ENCODE measurements at regions not wholly inside any gene's neighbourhood (a gene's known extent, or its start where the extent isn't known, plus 50 kb on each side); places are given as distances from the start of the nearest gene placed in this dataset.

DNA sequence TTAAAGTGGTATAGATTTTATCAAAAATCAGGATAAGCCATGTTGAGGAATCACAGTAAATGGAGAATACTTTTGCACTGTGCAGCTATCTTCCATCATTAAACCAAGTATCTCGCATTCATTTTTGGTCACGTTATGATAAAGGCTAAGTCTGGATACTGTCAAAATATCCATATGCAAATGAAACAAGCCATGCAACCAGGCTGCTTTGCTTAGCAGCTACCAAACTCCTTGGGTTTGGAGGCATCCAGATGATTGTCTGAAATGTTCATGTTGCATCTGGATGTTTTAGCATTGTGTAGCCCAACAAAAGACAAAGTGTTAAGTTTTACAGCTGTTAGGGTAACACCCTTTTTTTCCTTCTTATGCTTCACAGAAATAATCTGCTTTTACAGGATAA, 322.9 kb upstream of the MDFIC2 start:
- intact Hi-C loops (cut with micrococcal nuclease) = no loop called here
- Histone ChIP-seq H4K20me1 (replicated peaks; ENCODE audit: control insufficient read depth, insufficient read depth, low read length) (no peaks in the 10 kb centered on the region), H3K4me2 (ENCODE audit: insufficient read depth, low read length) (no peak overlapping the region), H3K27me3 (ENCODE audit: control insufficient read depth in 2 of 2, insufficient read depth in 2 of 2, low read length in 2 of 2) (no peaks in the 10 kb centered on the region), H2AFZ (ENCODE audit: low read depth, low read length) (no peak overlapping the region), H3K36me3 (ENCODE audit: control insufficient read depth, insufficient read depth, low read length) (no peaks in the 10 kb centered on the region), H3K79me2 (ENCODE audit: control insufficient read depth, insufficient read depth, low read length) (no peaks in the 10 kb centered on the region), H3K9me1 (ENCODE audit: control insufficient read depth, insufficient read depth, low read length) (no peaks in the 10 kb centered on the region), H3K9me3 (replicated peaks; ENCODE audit: control insufficient read depth, insufficient read depth, low read depth, low read length) (no peaks in the 10 kb centered on the region), H3K9ac (ENCODE audit: insufficient read depth in 1 of 2, low read depth in 2 of 2, low read length in 2 of 2) (no peak overlapping the region), H3K4me3 (no peak overlapping the region), H3K4me1 (replicated peaks in 1 of 2; ENCODE audit: control insufficient read depth in 2 of 2, insufficient read depth in 2 of 2, low read length in 2 of 2) (no peaks in the 10 kb centered on the region), H3K27ac (ENCODE audit: extremely low read depth, low read depth, low read length) (no peak overlapping the region)
- in situ Hi-C loops (cut with MboI) = no loop called here
- ChIA-PET POLR2A (no interaction called here), CTCF (ENCODE audit: low intra/inter-chr PET ratio) (no interaction called here)
- FAIRE-seq (no peak), DNase-seq (ENCODE audit: extremely low read depth in 1 of 4, low spot score in 3 of 4) (no peak), ATAC-seq (no peak)
- no peak for TF ChIP-seq PCBP2 (IDR thresholded peaks at IDR 0.05; ENCODE audit: low read depth, low read length, poor library complexity, severe bottlenecking)
- no peak for TF ChIP-seq GATAD2A (IDR thresholded peaks at IDR 0.05)
- TF ChIP-seq TRIM28 (IDR thresholded peaks at IDR 0.05) = no peak
- TF ChIP-seq STAT5A (IDR thresholded peaks at IDR 0.05; ENCODE audit: borderline replicate concordance, low read length) = no peak
- TF ChIP-seq, protein P1, sequence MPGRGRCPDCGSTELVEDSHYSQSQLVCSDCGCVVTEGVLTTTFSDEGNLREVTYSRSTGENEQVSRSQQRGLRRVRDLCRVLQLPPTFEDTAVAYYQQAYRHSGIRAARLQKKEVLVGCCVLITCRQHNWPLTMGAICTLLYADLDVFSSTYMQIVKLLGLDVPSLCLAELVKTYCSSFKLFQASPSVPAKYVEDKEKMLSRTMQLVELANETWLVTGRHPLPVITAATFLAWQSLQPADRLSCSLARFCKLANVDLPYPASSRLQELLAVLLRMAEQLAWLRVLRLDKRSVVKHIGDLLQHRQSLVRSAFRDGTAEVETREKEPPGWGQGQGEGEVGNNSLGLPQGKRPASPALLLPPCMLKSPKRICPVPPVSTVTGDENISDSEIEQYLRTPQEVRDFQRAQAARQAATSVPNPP (IDR thresholded peaks at IDR 0.05; ENCODE audit: borderline replicate concordance, insufficient read depth, insufficient read length) = no peak
- WGBS (ENCODE audit: insufficient coverage, low coverage, missing lambda C conversion rate) = 0% methylated on average over 2 of the region's 2 CpGs
- no TSS peak for BruUV-seq (replicated peaks)

DNA sequence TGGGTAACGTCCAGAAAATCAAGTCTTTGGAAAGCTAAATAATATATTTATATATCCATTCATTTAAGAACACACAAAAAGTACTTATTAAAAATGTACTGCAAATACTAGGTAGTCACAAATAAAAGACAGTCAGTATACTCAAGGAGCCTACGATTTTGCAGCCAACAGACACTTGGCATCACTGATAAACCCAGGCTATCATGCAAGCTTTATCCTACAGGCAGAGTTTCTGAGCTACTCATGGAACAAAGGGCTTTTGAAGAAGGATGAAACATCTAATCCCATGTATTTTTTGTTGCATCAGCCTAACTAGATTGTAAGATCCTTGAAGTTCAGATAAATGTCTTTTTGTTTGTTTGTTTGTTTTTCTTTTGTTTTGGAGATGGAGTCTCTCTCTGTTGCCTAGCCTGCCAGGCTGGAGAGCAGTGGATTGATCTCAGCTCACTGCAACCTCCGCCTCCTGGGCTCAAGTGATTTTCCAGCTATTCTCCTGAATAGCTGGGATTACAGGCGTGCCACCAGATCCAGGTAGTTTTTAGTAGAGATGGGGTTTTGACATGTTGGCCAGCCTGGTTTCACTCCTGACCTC, 319.4 kb upstream of the MDFIC2 start:
- Histone ChIP-seq H3K9ac (ENCODE audit: insufficient read depth in 1 of 2, low read depth in 2 of 2, low read length in 2 of 2) (no peak overlapping the region), H3K27ac (ENCODE audit: extremely low read depth, low read depth, low read length) (no peak overlapping the region), H3K4me1 (replicated peaks in 1 of 2; ENCODE audit: control insufficient read depth in 2 of 2, insufficient read depth in 2 of 2, low read length in 2 of 2) (no peaks in the 10 kb centered on the region), H3K79me2 (ENCODE audit: control insufficient read depth, insufficient read depth, low read length) (no peaks in the 10 kb centered on the region), H2AFZ (ENCODE audit: low read depth, low read length) (no peak overlapping the region), H3K27me3 (ENCODE audit: control insufficient read depth in 2 of 2, insufficient read depth in 2 of 2, low read length in 2 of 2) (no peaks in the 10 kb centered on the region), H3K4me3 (no peak overlapping the region), H4K20me1 (replicated peaks; ENCODE audit: control insufficient read depth, insufficient read depth, low read length) (no peaks in the 10 kb centered on the region), H3K9me3 (replicated peaks; ENCODE audit: control insufficient read depth, insufficient read depth, low read depth, low read length) (no peaks in the 10 kb centered on the region), H3K9me1 (ENCODE audit: control insufficient read depth, insufficient read depth, low read length) (no peaks in the 10 kb centered on the region), H3K4me2 (ENCODE audit: insufficient read depth, low read length) (no peak overlapping the region), H3K36me3 (ENCODE audit: control insufficient read depth, insufficient read depth, low read length) (no peaks in the 10 kb centered on the region)
- in situ Hi-C loops (cut with MboI) = no loop called here
- ChIA-PET CTCF (ENCODE audit: low intra/inter-chr PET ratio) (no interaction called here), POLR2A (interaction anchor here (1.5 kb wide), 1 partner anchor 15 kb away, joined by 4 read pairs; no protein-coding TSS in a partner anchor)
- WGBS (ENCODE audit: insufficient coverage, low coverage, missing lambda C conversion rate) = 0% methylated on average over 4 of the region's 4 CpGs
- BruUV-seq (replicated peaks) = no TSS peak
- FAIRE-seq (no peak), DNase-seq (ENCODE audit: extremely low read depth in 1 of 4, low spot score in 3 of 4) (no peak), ATAC-seq (no peak)
- intact Hi-C loops (cut with micrococcal nuclease) = no loop called here
- TF ChIP-seq ZBTB49 (CRISPR knock-in tag; IDR thresholded peaks at IDR 0.05; ENCODE audit: borderline replicate concordance) = no peak
- TF ChIP-seq ZBTB1 (CRISPR knock-in tag; IDR thresholded peaks at IDR 0.05; ENCODE audit: borderline replicate concordance, low read depth) = no peak
- TF ChIP-seq MBD2 (IDR thresholded peaks at IDR 0.05; ENCODE audit: borderline replicate concordance, low read depth) = no peak
- TF ChIP-seq HMG20A (CRISPR knock-in tag; conservative IDR thresholded peaks at IDR 0.05) = no peak
- TF ChIP-seq ZNF695 (CRISPR knock-in tag; IDR thresholded peaks at IDR 0.05) = no peak
- TF ChIP-seq ARID1B (IDR thresholded peaks at IDR 0.05) = no peak
- TF ChIP-seq CCAR2 (IDR thresholded peaks at IDR 0.05; ENCODE audit: low read depth, low read length) = no peak
- no peak for TF ChIP-seq FOSL1 (tag; conservative IDR thresholded peaks at IDR 0.05)
